ENCODE measurements at regions not wholly inside any gene's neighbourhood (a gene's known extent, or its start where the extent isn't known, plus 50 kb on each side); places are given as distances from the start of the nearest gene placed in this dataset.

DNA sequence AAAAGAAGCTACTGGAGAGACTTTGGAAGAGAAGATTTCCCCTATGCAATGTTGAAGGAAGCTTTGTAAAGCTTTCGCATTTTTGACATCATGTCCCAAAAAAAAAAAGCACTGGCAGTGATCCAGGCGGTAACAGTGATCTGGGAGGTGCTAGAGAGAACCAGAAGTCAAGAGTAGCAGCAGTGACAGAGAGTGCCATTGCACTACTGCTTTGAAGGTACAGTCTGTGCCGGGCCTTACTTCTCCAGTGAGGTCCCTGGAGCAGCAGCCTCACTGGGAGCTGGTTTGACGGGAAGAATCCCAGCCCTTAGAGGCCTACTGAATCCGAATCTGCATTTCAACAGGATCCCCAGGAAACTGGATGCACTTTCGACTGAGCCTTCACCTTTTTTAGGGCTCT is 50.9 kb upstream of the ATL2 start:
- H3K27ac ChIP-seq, result no peak overlapping the region
- 90 to 93% (median 91%) methylated on average over 6 of the region's 6 CpGs for WGBS, 3 donors
- no peaks in the 10 kb centered on the region for H3K9me3 ChIP-seq
- no peak overlapping the region for H3K4me3 ChIP-seq
- peaks cover 6% of the 10 kb centered on the region for H3K4me1 ChIP-seq (ENCODE audit: insufficient read depth)
- no peak for TF ChIP-seq EP300 (IDR thresholded peaks at IDR 0.05)
- TF ChIP-seq, protein P1, sequence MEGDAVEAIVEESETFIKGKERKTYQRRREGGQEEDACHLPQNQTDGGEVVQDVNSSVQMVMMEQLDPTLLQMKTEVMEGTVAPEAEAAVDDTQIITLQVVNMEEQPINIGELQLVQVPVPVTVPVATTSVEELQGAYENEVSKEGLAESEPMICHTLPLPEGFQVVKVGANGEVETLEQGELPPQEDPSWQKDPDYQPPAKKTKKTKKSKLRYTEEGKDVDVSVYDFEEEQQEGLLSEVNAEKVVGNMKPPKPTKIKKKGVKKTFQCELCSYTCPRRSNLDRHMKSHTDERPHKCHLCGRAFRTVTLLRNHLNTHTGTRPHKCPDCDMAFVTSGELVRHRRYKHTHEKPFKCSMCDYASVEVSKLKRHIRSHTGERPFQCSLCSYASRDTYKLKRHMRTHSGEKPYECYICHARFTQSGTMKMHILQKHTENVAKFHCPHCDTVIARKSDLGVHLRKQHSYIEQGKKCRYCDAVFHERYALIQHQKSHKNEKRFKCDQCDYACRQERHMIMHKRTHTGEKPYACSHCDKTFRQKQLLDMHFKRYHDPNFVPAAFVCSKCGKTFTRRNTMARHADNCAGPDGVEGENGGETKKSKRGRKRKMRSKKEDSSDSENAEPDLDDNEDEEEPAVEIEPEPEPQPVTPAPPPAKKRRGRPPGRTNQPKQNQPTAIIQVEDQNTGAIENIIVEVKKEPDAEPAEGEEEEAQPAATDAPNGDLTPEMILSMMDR (IDR thresholded peaks at IDR 0.05), result no peak
- no peak for TF ChIP-seq POLR2A (IDR thresholded peaks at IDR 0.05)
- no peaks in the 10 kb centered on the region for H3K27me3 ChIP-seq
- DNase-seq, result no peak
- intact Hi-C loops (cut with DNase I), result no loop called here
- no peaks in the 10 kb centered on the region for H3K36me3 ChIP-seq

DNA sequence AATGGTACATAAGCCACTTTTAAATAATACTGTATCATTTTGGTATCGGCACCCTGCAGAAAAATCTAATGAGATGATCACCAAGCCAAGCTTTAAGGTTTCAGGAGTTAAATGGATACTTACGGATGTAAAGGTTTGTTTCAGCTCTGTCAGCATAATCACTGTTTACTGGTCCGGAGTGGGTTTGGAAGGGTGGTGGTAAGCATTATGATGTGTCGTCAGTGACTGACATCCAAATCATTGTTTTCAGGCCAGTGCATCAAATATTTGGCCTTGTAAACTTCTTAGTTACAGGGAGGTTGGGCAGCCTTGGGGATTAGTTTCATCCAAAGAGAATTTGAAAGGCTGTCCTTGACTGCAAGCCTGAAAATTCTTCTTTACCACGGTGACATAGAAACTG is 50.0 kb upstream of the ATL2 start:
- H3K27ac ChIP-seq, result peak overlapping the region in 1 of 2 donors; percentile 26
- H3K36me3 ChIP-seq, result no peaks in the 10 kb centered on the region
- no peak overlapping the region for H3K4me3 ChIP-seq
- peaks cover 4% of the 10 kb centered on the region for H3K4me1 ChIP-seq (ENCODE audit: insufficient read depth)
- intact Hi-C loops (cut with DNase I), result no loop called here
- H3K9me3 ChIP-seq, result no peaks in the 10 kb centered on the region
- no peak for DNase-seq
- TF ChIP-seq POLR2A (IDR thresholded peaks at IDR 0.05), result no peak
- TF ChIP-seq, protein P1 (IDR thresholded peaks at IDR 0.05), result no peak
- TF ChIP-seq EP300 (IDR thresholded peaks at IDR 0.05), result no peak
- H3K27me3 ChIP-seq, result no peaks in the 10 kb centered on the region
- WGBS, 3 donors, result 50 to 63% (median 57%) methylated on average over 5 of the region's 5 CpGs

Measured in ovary (tissue), 7 donors.